ENCODE measurements at regions not wholly inside any gene's neighbourhood (a gene's known extent, or its start where the extent isn't known, plus 50 kb on each side); places are given as distances from the start of the nearest gene placed in this dataset.

DNA sequence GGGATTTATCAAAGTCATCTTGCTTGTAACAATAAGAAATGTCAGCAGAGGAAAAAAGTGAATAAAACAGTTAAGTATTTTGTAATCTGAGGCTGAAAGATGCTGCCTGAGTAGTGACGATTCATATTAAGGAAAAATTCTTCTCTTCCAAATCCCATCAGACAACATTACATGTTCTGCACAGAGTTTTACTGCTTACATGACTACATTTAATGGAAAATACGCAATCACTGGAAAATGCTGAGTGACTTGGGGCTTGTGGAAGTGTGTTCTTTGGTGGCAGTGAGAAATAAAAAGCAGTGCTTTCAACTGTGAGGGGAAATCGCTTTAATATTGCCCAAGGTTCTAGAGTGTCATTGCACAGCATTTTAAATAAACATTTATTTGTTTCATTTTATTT is 1025.2 kb upstream of the GOT2 start:
- no peak overlapping the region for H3K4me3 ChIP-seq

DNA sequence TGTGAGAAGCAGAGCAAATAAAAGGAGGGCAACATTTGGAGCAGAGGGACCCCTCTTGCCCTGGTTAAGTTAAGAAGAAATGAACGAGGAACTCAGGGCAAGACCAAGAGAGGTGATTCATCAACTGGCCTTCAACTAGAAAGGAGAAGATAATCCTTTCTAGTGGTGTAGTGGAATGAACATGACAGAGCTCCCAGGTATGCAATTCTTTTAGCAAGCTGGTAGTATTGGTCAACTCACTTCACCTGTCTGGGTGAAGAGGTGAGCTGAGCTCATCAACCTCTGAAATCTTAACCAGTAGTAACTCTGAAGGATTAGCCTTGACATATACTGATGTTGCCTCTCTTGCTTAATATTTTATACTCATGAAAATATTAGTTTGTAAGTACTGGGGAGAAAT is 1024.7 kb upstream of the GOT2 start:
- no peaks in the 10 kb centered on the region for H3K4me1 ChIP-seq
- H3K4me3 ChIP-seq: no peak overlapping the region
- peaks cover 0 to 5% (median 0%) of the 10 kb centered on the region in 4 donors for H3K9me3 ChIP-seq
- no peaks in the 10 kb centered on the region for H3K36me3 ChIP-seq
- no peaks in the 10 kb centered on the region for H3K27me3 ChIP-seq
- TF ChIP-seq POLR2A (IDR thresholded peaks at IDR 0.05) (no peak), POLR2AphosphoS5 (IDR thresholded peaks at IDR 0.05) (no peak), EP300 (IDR thresholded peaks at IDR 0.05) (no peak)
- TF ChIP-seq, protein P1, sequence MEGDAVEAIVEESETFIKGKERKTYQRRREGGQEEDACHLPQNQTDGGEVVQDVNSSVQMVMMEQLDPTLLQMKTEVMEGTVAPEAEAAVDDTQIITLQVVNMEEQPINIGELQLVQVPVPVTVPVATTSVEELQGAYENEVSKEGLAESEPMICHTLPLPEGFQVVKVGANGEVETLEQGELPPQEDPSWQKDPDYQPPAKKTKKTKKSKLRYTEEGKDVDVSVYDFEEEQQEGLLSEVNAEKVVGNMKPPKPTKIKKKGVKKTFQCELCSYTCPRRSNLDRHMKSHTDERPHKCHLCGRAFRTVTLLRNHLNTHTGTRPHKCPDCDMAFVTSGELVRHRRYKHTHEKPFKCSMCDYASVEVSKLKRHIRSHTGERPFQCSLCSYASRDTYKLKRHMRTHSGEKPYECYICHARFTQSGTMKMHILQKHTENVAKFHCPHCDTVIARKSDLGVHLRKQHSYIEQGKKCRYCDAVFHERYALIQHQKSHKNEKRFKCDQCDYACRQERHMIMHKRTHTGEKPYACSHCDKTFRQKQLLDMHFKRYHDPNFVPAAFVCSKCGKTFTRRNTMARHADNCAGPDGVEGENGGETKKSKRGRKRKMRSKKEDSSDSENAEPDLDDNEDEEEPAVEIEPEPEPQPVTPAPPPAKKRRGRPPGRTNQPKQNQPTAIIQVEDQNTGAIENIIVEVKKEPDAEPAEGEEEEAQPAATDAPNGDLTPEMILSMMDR (IDR thresholded peaks at IDR 0.05): no peak
- no peak overlapping the region for H3K27ac ChIP-seq
- WGBS, 2 donors: 45 to 58% methylated on average over 1 of the region's 1 CpG
- DNase-seq (no peak), ATAC-seq (ENCODE audit: low FRiP score in 2 of 2) (no peak)

More for the DNA sequence above, 1025.2 kb upstream of the GOT2 start:
- H3K9me3 ChIP-seq: peaks cover 0 to 6% (median 0%) of the 10 kb centered on the region in 4 donors
- ATAC-seq (ENCODE audit: low FRiP score in 2 of 2) (no peak), DNase-seq (no peak)
- 80 to 86% methylated on average over 3 of the region's 3 CpGs for WGBS, 2 donors
- no peaks in the 10 kb centered on the region for H3K36me3 ChIP-seq
- no peaks in the 10 kb centered on the region for H3K4me1 ChIP-seq
- H3K27me3 ChIP-seq: no peaks in the 10 kb centered on the region
- TF ChIP-seq, protein P1 (IDR thresholded peaks at IDR 0.05): no peak
- no peak for TF ChIP-seq POLR2A (IDR thresholded peaks at IDR 0.05)
- no peak for TF ChIP-seq POLR2AphosphoS5 (IDR thresholded peaks at IDR 0.05)
- TF ChIP-seq EP300 (IDR thresholded peaks at IDR 0.05): no peak
- H3K27ac ChIP-seq: no peak overlapping the region

- Histone ChIP-seq H3K4me1 (no peaks in the 10 kb centered on the region), H3K27ac (no peak overlapping the region), H3K9me3 (peaks cover 0 to 3% (median 0%) of the 10 kb centered on the region in 4 donors), H3K4me3 (no peak overlapping the region), H3K27me3 (no peaks in the 10 kb centered on the region), H3K36me3 (no peaks in the 10 kb centered on the region)
- DNase-seq (peak in 1 of 2 donors; percentile 50), ATAC-seq (ENCODE audit: low FRiP score in 2 of 2) (no peak)
- TF ChIP-seq POLR2A (IDR thresholded peaks at IDR 0.05) (no peak), EP300 (IDR thresholded peaks at IDR 0.05) (no peak), POLR2AphosphoS5 (IDR thresholded peaks at IDR 0.05) (no peak)
- TF ChIP-seq, protein P1 (IDR thresholded peaks at IDR 0.05): no peak
- 94 to 95% methylated on average over 16 to 18 of the region's 19 CpGs for WGBS, 2 donors
Observed at GRCh38 chr16:59754854-59755253, 1020.7 kb upstream of the GOT2 start.

- Histone ChIP-seq H3K4me3 (no peak overlapping the region), H3K27ac (no peak overlapping the region), H3K9me3 (peaks cover 0 to under 1% (median 0%) of the 10 kb centered on the region in 4 donors), H3K36me3 (no peaks in the 10 kb centered on the region), H3K4me1 (no peaks in the 10 kb centered on the region), H3K27me3 (no peaks in the 10 kb centered on the region)
- 90 to 93% methylated on average over 3 of the region's 3 CpGs for WGBS, 2 donors
- ATAC-seq (ENCODE audit: low FRiP score in 2 of 2): no peak
- TF ChIP-seq EP300 (IDR thresholded peaks at IDR 0.05) (no peak), POLR2A (IDR thresholded peaks at IDR 0.05) (no peak), POLR2AphosphoS5 (IDR thresholded peaks at IDR 0.05) (no peak)
- TF ChIP-seq, protein P1 (IDR thresholded peaks at IDR 0.05): no peak
- DNase-seq: no peak
Observed at GRCh38 chr16:59749662-59750336, 1015.7 kb upstream of the GOT2 start.

DNA sequence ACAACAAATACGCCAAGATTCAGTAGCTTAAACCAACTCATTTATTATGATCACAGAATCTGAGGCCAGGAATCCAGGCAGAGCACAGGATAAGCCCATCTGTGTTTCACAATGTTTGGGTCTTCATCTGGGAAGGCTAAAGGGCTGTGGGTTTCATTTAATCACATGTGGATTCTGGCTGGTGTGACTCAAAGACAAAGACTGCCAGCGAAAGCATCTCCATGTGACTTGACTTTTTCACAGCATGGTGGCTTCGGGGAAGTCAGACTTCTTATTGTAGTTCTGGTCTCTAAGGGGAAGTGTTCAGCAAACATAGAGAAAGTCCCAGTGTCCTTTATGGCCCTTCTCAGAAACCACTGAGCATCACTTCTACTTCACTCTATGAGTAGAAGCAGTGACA is 1014.4 kb upstream of the GOT2 start:
- Histone ChIP-seq H3K36me3 (no peaks in the 10 kb centered on the region), H3K4me1 (no peaks in the 10 kb centered on the region), H3K27me3 (no peaks in the 10 kb centered on the region), H3K27ac (no peak overlapping the region), H3K4me3 (no peak overlapping the region), H3K9me3 (no peaks in the 10 kb centered on the region)
- TF ChIP-seq EP300 (IDR thresholded peaks at IDR 0.05): no peak
- no peak for TF ChIP-seq POLR2AphosphoS5 (IDR thresholded peaks at IDR 0.05)
- TF ChIP-seq, protein P1 (IDR thresholded peaks at IDR 0.05): no peak
- TF ChIP-seq POLR2A (IDR thresholded peaks at IDR 0.05): no peak
- DNase-seq (no peak), ATAC-seq (ENCODE audit: low FRiP score in 2 of 2) (no peak)
- 88 to 90% methylated on average over 3 of the region's 3 CpGs for WGBS, 2 donors

All from upper lobe of left lung (tissue), 6 donors.